ENCODE measurements at regions not wholly inside any gene's neighbourhood (a gene's known extent, or its start where the extent isn't known, plus 50 kb on each side); places are given as distances from the start of the nearest gene placed in this dataset.

GRCh38 chr14:98237939-98238338 is 1034.1 kb downstream of the BCL11B start:
- Histone ChIP-seq H3K36me3 (ENCODE audit: low read depth) (no peaks in the 10 kb centered on the region), H3K9me2 (ENCODE audit: insufficient read depth) (no peaks in the 10 kb centered on the region), H3K4me2 (ENCODE audit: unreplicated experiment) (no peak overlapping the region), H3K4me1 (ENCODE audit: insufficient read depth) (no peaks in the 10 kb centered on the region), H3K27ac (no peak overlapping the region), H3K79me2 (ENCODE audit: insufficient read depth) (no peaks in the 10 kb centered on the region), H4K20me1 (ENCODE audit: insufficient read depth) (no peaks in the 10 kb centered on the region), H3K9me3 (ENCODE audit: low read depth) (no peaks in the 10 kb centered on the region), H3K4me3 (no peak overlapping the region), H3F3A (ENCODE audit: insufficient read depth) (no peaks in the 10 kb centered on the region), H3K9ac (no peak overlapping the region), H2AFZ (no peak overlapping the region), H3K27me3 (replicated peaks; ENCODE audit: insufficient read depth) (no peaks in the 10 kb centered on the region)
- no peak for TF ChIP-seq EZH2 (IDR thresholded peaks at IDR 0.05; ENCODE audit: insufficient read depth, poor library complexity, severe bottlenecking)
- no peak for TF ChIP-seq EZH2phosphoT487 (IDR thresholded peaks at IDR 0.05; ENCODE audit: insufficient read depth, low read depth)
- no peak for DNase-seq
- in situ Hi-C loops (cut with MboI): no loop called here
- 40 to 54% methylated on average over 4 of the region's 4 CpGs for WGBS, 2 experiments (ENCODE audit: low coverage in 1 of 2, low lambda C conversion rate in 2 of 2, missing lambda C conversion rate in 2 of 2)

- Histone ChIP-seq H3K4me1 (ENCODE audit: insufficient read depth) (no peaks in the 10 kb centered on the region), H3K4me2 (ENCODE audit: unreplicated experiment) (no peak overlapping the region), H3K36me3 (ENCODE audit: low read depth) (no peaks in the 10 kb centered on the region), H3F3A (ENCODE audit: insufficient read depth) (no peaks in the 10 kb centered on the region), H3K9ac (no peak overlapping the region), H2AFZ (no peak overlapping the region), H3K9me2 (ENCODE audit: insufficient read depth) (no peaks in the 10 kb centered on the region), H3K27ac (no peak overlapping the region), H4K20me1 (ENCODE audit: insufficient read depth) (no peaks in the 10 kb centered on the region), H3K79me2 (ENCODE audit: insufficient read depth) (no peaks in the 10 kb centered on the region), H3K9me3 (ENCODE audit: low read depth) (no peaks in the 10 kb centered on the region), H3K4me3 (no peak overlapping the region), H3K27me3 (replicated peaks; ENCODE audit: insufficient read depth) (no peaks in the 10 kb centered on the region)
- 63 to 70% methylated on average over 4 of the region's 4 CpGs for WGBS, 2 experiments (ENCODE audit: low coverage in 1 of 2, low lambda C conversion rate in 2 of 2, missing lambda C conversion rate in 2 of 2)
- TF ChIP-seq EZH2 (IDR thresholded peaks at IDR 0.05; ENCODE audit: insufficient read depth, poor library complexity, severe bottlenecking): no peak
- TF ChIP-seq EZH2phosphoT487 (IDR thresholded peaks at IDR 0.05; ENCODE audit: insufficient read depth, low read depth): no peak
- no peak for DNase-seq
- in situ Hi-C loops (cut with MboI): no loop called here
Measured at GRCh38 chr14:98240376-98240775, 1031.6 kb downstream of the BCL11B start.

- Histone ChIP-seq H3K36me3 (ENCODE audit: low read depth) (no peaks in the 10 kb centered on the region), H3K4me2 (ENCODE audit: unreplicated experiment) (no peak overlapping the region), H3K27ac (no peak overlapping the region), H3K4me1 (ENCODE audit: insufficient read depth) (no peaks in the 10 kb centered on the region), H3K79me2 (ENCODE audit: insufficient read depth) (no peaks in the 10 kb centered on the region), H3K9me3 (ENCODE audit: low read depth) (no peaks in the 10 kb centered on the region), H2AFZ (no peak overlapping the region), H4K20me1 (ENCODE audit: insufficient read depth) (no peaks in the 10 kb centered on the region), H3K27me3 (replicated peaks; ENCODE audit: insufficient read depth) (no peaks in the 10 kb centered on the region), H3K4me3 (no peak overlapping the region), H3K9ac (no peak overlapping the region), H3F3A (ENCODE audit: insufficient read depth) (no peaks in the 10 kb centered on the region), H3K9me2 (ENCODE audit: insufficient read depth) (no peaks in the 10 kb centered on the region)
- TF ChIP-seq EZH2 (IDR thresholded peaks at IDR 0.05; ENCODE audit: insufficient read depth, poor library complexity, severe bottlenecking): no peak
- no peak for TF ChIP-seq EZH2phosphoT487 (IDR thresholded peaks at IDR 0.05; ENCODE audit: insufficient read depth, low read depth)
- DNase-seq: no peak
- in situ Hi-C loops (cut with MboI): no loop called here
- 63 to 77% methylated on average over 6 of the region's 6 CpGs for WGBS, 2 experiments (ENCODE audit: low coverage in 1 of 2, low lambda C conversion rate in 2 of 2, missing lambda C conversion rate in 2 of 2)
Measured at GRCh38 chr14:98242903-98243302, 1029.1 kb downstream of the BCL11B start.

GRCh38 chr14:98243332-98243731 is 1028.7 kb downstream of the BCL11B start:
- Histone ChIP-seq H3K9me2 (ENCODE audit: insufficient read depth) (no peaks in the 10 kb centered on the region), H3F3A (ENCODE audit: insufficient read depth) (no peaks in the 10 kb centered on the region), H2AFZ (no peak overlapping the region), H3K4me3 (no peak overlapping the region), H3K9me3 (ENCODE audit: low read depth) (no peaks in the 10 kb centered on the region), H3K4me2 (ENCODE audit: unreplicated experiment) (no peak overlapping the region), H3K27me3 (replicated peaks; ENCODE audit: insufficient read depth) (no peaks in the 10 kb centered on the region), H3K27ac (no peak overlapping the region), H3K9ac (no peak overlapping the region), H3K4me1 (ENCODE audit: insufficient read depth) (no peaks in the 10 kb centered on the region), H3K36me3 (ENCODE audit: low read depth) (no peaks in the 10 kb centered on the region), H3K79me2 (ENCODE audit: insufficient read depth) (no peaks in the 10 kb centered on the region), H4K20me1 (ENCODE audit: insufficient read depth) (no peaks in the 10 kb centered on the region)
- no peak for DNase-seq
- in situ Hi-C loops (cut with MboI): no loop called here
- WGBS, 2 experiments (ENCODE audit: low coverage in 1 of 2, low lambda C conversion rate in 2 of 2, missing lambda C conversion rate in 2 of 2): 36 to 39% methylated on average over 4 of the region's 4 CpGs
- TF ChIP-seq EZH2 (IDR thresholded peaks at IDR 0.05; ENCODE audit: insufficient read depth, poor library complexity, severe bottlenecking) (no peak), EZH2phosphoT487 (IDR thresholded peaks at IDR 0.05; ENCODE audit: insufficient read depth, low read depth) (no peak)

Data from GM23248 (cell line).